ENCODE measurements at regions not wholly inside any gene's neighbourhood (a gene's known extent, or its start where the extent isn't known, plus 50 kb on each side); places are given as distances from the start of the nearest gene placed in this dataset.

- TF ChIP-seq OSR1 (CRISPR knock-in tag; IDR thresholded peaks at IDR 0.05) = no peak
- no peak for TF ChIP-seq SNAI2 (CRISPR knock-in tag; IDR thresholded peaks at IDR 0.05)
- no peak for TF ChIP-seq BACH2 (CRISPR knock-in tag; IDR thresholded peaks at IDR 0.05; ENCODE audit: borderline replicate concordance)
Measured at GRCh38 chr12:83318386-83319098, 631.8 kb downstream of the TMTC2 start (continued).

GRCh38 chr12:83317595-83317994 is 630.9 kb downstream of the TMTC2 start:
- ATAC-seq = no peak
- TF ChIP-seq TSHZ2 (CRISPR knock-in tag; IDR thresholded peaks at IDR 0.05) (no peak), ISL1 (CRISPR knock-in tag; IDR thresholded peaks at IDR 0.05) (peak; percentile 5; the same call in 1 of the 2 replicates)

- TF ChIP-seq POU6F1 (CRISPR knock-in tag; IDR thresholded peaks at IDR 0.05; ENCODE audit: borderline replicate concordance, low read depth) = no peak
- TF ChIP-seq CSDC2 (CRISPR knock-in tag; IDR thresholded peaks at IDR 0.05) = no peak
- no peak for ATAC-seq
Measured at GRCh38 chr12:83313827-83314226, 627.1 kb downstream of the TMTC2 start.

GRCh38 chr12:83313322-83313721 is 626.6 kb downstream of the TMTC2 start:
- ATAC-seq = peak; percentile 32; the same call in 1 of the 3 replicates
- TF ChIP-seq PATZ1 (CRISPR knock-in tag; IDR thresholded peaks at IDR 0.05; ENCODE audit: borderline replicate concordance) (peak; percentile 47; the same call in 1 of the 2 replicates), CREB5 (CRISPR knock-in tag; IDR thresholded peaks at IDR 0.05; ENCODE audit: low read depth) (peak; percentile 64; the same call in 1 of the 2 replicates), GLIS3 (CRISPR knock-in tag; IDR thresholded peaks at IDR 0.05) (no peak), ISL1 (CRISPR knock-in tag; IDR thresholded peaks at IDR 0.05) (peak; percentile 94), CSRNP3 (CRISPR knock-in tag; IDR thresholded peaks at IDR 0.05) (0 out of 2 replicates have a peak, but pooled peaks have one; percentile 33), ZNF70 (CRISPR knock-in tag; IDR thresholded peaks at IDR 0.05) (no peak), TCF4 (CRISPR knock-in tag; IDR thresholded peaks at IDR 0.05; ENCODE audit: borderline replicate concordance) (no peak), ZC3H10 (CRISPR knock-in tag; IDR thresholded peaks at IDR 0.05) (peak; percentile 53; the same call in 1 of the 2 replicates), OSR1 (CRISPR knock-in tag; IDR thresholded peaks at IDR 0.05) (no peak)

GRCh38 chr12:83276904-83277303 is 590.2 kb downstream of the TMTC2 start:
- ATAC-seq = no peak
- no peak for TF ChIP-seq ARNTL (CRISPR knock-in tag; IDR thresholded peaks at IDR 0.05; ENCODE audit: borderline replicate concordance, low read depth)
- TF ChIP-seq ZFP3 (CRISPR knock-in tag; IDR thresholded peaks at IDR 0.05) = no peak
- TF ChIP-seq ZFP30 (CRISPR knock-in tag; IDR thresholded peaks at IDR 0.05) = no peak
- no peak for TF ChIP-seq ESRRG (CRISPR knock-in tag; IDR thresholded peaks at IDR 0.05)
- TF ChIP-seq BACH2 (CRISPR knock-in tag; IDR thresholded peaks at IDR 0.05; ENCODE audit: borderline replicate concordance) = no peak
- TF ChIP-seq TOX (CRISPR knock-in tag; IDR thresholded peaks at IDR 0.05; ENCODE audit: borderline replicate concordance) = no peak
- TF ChIP-seq ZNF565 (CRISPR knock-in tag; conservative IDR thresholded peaks at IDR 0.05; ENCODE audit: low read depth) = no peak
- no peak for TF ChIP-seq GLIS3 (CRISPR knock-in tag; IDR thresholded peaks at IDR 0.05)
- no peak for TF ChIP-seq OSR1 (CRISPR knock-in tag; IDR thresholded peaks at IDR 0.05)
- no peak for TF ChIP-seq CSRNP3 (CRISPR knock-in tag; IDR thresholded peaks at IDR 0.05)
- no peak for TF ChIP-seq PPARA (CRISPR knock-in tag; IDR thresholded peaks at IDR 0.05; ENCODE audit: borderline replicate concordance)
- TF ChIP-seq CSDC2 (CRISPR knock-in tag; IDR thresholded peaks at IDR 0.05) = no peak
- TF ChIP-seq RARB (CRISPR knock-in tag; IDR thresholded peaks at IDR 0.05) = no peak

All from SK-N-SH treated with all-trans-retinoic acid at 6 μM for 48 hours (cell line).